Medulla oblongata (tissue), 1 donor: ENCODE measurements at regions not wholly inside any gene's neighbourhood (a gene's known extent, or its start where the extent isn't known, plus 50 kb on each side); places are given as distances from the start of the nearest gene placed in this dataset.

Experiments used
- DNase-seq: peaks from one replicate; pipeline ENCODE4 v3.0.0-alpha.2; 2015; ENCODE audit errors: extremely low spot score

DNA sequence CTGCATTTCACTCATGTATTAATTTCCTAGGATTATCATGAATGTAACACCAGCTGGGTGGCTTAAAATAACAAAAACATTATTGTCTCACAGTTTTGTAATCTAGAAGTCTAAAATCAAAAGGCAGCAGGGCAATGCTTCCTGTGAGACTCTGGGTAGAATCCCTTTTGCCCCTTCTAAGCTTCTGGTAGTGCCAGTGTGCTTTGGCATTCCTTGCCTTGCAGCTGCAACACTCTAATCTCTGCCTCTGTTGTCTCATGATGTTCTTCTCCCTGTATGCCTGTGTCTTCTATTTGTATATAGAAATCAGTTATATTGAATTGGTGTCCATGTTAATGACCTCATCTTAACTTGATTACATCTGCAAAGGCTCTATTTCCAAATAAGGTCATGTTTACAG is 1117.3 kb downstream of the PCDH18 start:
- no peak for DNase-seq

GRCh38 chr4:136412708-136413107 is 1119.6 kb downstream of the PCDH18 start:
- no peak for DNase-seq

GRCh38 chr4:136400829-136401228 is 1131.5 kb downstream of the PCDH18 start:
- DNase-seq = no peak

GRCh38 chr4:136395212-136395722 is 1137.0 kb downstream of the PCDH18 start:
- DNase-seq = no peak

- no peak for DNase-seq
Observed at GRCh38 chr4:136392576-136392975, 1139.7 kb downstream of the PCDH18 start.

GRCh38 chr4:136390824-136391223 is 1141.5 kb downstream of the PCDH18 start:
- DNase-seq = no peak

GRCh38 chr4:136383082-136383481 is 1149.2 kb downstream of the PCDH18 start:
- no peak for DNase-seq

- no peak for DNase-seq
Observed at GRCh38 chr4:136371231-136371630, 1161.1 kb downstream of the PCDH18 start.

DNA sequence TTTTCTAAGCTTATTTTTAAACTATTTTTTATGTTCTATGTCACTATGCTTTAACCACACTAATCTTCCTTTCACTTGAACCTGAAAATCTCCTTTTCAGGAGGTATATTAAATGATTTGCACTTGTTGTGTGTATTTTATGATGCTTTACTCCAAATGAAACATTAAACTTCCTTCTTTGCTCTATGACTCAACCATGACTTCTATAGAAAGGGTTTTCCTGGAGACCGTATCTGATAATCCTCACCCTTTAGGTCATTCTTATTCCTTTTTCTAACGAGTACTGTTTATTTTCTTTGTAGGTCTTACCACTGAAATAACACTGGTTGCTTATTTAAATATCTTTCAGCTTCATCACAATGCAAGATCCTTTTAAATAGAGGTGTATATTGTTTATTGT is 1163.2 kb downstream of the PCDH18 start:
- DNase-seq = no peak

GRCh38 chr4:136357556-136357955 is 1174.7 kb downstream of the PCDH18 start:
- DNase-seq = no peak

DNA sequence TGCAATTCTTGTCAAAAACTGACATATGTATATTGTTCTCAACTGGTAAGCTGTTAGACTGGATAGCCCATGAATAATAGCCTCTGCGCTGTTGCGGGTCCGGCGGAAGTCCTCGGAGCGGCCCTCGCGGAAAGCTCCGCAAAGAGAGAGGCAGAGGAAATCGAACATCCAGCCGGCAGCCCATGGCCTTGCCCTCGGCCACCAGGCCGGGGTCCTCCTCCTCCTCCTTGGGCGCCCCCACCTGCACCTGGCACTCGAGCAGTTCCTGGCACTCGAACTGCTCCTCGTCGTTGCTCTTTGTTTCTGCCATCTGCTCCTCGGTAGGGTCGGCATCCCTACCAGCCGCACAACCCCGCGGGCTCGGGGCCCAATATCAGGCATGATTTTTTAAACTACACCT is 1176.3 kb downstream of the PCDH18 start:
- DNase-seq = no peak

DNA sequence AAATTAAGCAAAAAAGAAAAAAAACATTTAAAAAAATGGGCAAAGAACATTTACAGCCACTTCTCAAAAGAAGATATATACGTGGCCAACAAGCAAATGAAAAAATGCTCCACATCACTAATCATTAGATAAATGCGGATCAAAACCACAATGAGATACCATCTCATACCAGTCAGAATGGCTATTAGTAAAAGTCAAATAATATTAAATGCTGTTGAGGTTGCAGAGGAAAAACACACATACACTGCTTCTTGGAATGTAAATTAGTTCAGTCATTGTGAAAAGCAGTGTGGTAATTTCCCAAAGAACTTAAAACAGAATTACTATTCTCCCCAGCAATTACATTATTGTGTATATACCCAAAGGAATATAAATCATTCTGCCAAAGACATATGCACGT is 1189.0 kb downstream of the PCDH18 start:
- DNase-seq = no peak

DNA sequence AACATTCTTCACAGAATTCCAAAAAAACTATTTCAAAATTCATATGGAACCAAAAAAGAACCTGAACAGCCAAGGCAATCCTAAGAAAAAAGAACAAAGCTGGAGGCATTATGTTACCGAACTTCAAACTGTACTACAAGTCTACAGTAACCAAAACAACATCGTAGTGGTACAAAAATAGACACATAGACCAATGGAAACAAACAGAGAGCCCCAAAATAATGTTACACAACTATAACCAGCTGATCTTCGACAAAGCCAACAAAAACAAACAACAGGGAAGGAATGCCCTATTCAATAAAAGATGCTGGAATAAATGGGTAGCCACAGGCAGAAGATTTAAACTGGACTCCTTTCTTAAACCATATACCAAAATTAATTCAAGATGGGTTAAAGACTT is 1189.6 kb downstream of the PCDH18 start:
- DNase-seq = no peak

GRCh38 chr4:136337216-136337615 is 1195.1 kb downstream of the PCDH18 start:
- no peak for DNase-seq

DNA sequence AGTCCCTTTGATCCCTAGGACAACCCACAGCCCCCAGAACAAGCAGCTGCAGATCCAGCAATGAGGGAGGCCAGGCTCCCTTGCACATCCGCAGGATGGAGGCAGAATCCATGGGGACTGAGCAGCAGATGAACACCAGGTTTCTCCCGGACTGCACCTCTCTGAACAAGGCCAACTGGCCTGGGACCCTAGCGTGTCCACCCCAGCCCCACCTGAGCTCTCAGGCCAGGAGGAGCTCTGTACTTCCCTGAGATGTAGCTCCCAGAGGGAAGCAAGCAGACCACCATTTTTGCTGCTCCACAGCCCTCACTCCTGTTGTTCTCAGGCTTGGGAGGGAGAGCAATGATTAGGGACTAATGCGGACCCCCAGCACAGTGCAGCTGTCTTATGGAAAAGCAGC is 1195.8 kb downstream of the PCDH18 start:
- no peak for DNase-seq

DNA sequence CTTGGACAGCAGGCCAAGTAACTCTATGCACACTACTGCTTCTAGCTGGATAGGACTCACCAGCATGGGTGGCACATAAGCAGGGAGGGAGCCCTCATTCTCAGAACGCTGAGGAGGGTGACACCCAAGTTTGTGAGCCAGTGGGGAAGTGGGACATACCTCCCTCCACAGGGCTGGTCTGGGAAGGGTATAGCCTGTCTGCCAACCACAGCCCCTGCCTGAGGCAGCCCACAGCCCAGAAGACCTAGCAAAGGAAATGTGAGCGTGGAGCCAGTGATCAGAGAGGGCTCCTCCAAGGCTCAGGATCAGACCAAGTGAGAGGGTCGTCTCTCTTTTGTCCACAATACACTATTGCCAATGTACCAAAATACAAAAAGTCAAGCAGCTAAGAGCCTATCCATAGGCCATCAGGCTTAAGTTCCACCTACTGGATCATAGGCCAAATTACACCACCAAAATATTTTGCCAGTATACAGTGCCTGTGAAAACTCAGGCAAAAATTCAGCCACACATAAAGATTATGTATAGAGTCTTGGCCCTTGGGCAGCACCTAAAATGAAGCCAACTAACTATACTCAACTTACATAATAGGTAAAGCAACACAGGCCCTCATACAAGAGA is 1203.1 kb downstream of the PCDH18 start:
- DNase-seq = no peak

GRCh38 chr4:136328131-136328530 is 1204.2 kb downstream of the PCDH18 start:
- DNase-seq = no peak

DNA sequence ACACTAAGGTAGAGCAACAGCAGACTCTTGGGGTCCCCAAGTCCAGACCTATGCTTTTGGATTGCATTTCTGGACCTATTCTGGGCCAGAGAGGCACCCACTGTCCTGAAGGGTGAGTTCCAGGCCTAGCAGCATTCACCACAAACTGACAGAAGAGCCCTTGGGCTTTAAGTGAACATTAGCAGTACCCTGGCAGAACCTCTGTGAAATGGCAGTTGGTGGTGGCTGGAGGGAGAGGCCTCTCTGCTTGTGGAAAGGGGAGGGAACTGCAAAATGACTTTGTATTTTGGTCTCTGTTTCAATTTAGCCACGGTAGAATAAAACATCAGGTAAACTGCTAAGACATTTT is 1211.9 kb downstream of the PCDH18 start:
- no peak for DNase-seq

- no peak for DNase-seq
Observed at GRCh38 chr4:136319789-136320464, 1212.4 kb downstream of the PCDH18 start.

DNA sequence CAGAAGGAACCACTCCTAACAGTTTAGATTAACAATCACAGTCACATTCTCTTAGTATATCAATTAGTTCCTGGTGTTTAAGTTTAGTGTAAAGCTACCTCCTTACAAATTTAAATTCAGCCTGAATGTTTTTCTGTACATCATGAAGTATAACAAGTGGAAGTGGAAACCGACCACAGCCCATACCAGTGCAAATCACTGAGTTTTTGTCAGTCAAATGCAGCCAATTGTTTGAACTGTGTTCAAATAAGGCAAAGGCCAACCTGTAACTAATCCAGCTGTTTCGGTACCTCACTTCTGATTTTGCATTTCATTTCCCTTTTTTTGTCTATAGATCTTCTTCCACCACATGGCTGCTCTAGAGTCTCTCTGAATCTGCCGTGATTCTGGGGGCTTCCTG is 1215.3 kb downstream of the PCDH18 start:
- no peak for DNase-seq

DNA sequence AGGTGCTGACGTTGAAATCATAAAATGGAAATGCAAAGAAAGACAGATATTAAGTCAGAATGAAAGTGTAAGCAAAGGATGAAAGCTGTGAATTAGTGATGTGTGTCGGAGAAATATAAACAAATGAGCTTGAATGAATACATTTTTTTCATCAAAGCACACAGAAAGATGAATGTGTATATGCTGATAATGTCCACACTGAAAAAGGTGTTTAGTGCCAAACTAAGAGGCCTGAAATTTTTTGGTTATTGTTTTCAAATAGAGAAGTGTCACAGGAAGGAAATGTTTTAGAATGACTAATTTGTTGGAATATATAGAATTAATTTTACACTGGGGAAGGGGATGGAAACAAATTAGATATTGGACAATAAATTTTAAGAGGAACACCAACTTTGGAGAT is 1217.6 kb downstream of the PCDH18 start:
- DNase-seq = no peak

DNA sequence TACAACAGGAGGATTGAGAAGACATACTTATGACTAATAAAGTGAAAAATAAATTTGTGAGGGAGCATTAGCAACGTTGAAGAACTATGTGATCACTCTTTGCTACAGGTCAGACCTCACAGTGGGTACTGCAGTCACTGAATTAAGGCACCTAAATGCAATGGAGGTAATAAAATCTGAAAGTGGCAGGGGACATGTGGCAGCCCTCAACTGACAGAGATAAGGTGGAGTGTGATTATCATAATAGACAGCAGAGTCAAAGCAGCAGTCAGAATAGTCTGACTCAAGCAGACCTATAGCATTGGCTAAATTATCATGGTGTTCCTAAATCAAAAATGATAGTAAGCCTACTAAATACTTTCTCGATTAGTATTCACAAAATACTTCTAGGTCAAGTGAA is 1220.5 kb downstream of the PCDH18 start:
- no peak for DNase-seq

DNA sequence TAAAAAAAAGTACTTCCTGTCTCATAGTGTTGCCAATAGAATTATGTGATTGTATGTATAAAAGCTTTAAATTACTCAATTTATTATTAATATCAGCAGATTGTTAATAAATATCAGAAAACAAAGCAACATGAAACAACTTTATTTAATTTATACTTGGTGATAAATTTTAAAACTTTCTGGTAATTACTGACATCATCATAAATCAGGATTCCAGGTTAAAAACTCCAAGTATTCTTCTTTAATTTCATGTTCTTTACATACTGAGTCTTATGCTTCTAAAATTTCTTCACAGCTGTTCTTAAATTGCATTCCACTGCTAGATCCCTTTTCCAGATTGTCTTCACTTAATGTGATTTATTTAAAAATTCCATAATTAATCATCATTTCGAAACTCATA is 1224.5 kb downstream of the PCDH18 start:
- no peak for DNase-seq

- no peak for DNase-seq
Observed at GRCh38 chr4:136306361-136306760, 1225.9 kb downstream of the PCDH18 start.
